GM21367 (cell line): ENCODE measurements at regions not wholly inside any gene's neighbourhood (a gene's known extent, or its start where the extent isn't known, plus 50 kb on each side); places are given as distances from the start of the nearest gene placed in this dataset.
"Not testable (repeated sequence)": the region's sequence is repeated elsewhere in the genome, so short reads cannot be mapped to it uniquely, and the experiment has no call there.

Source experiments
- ATAC-seq: cut with Tn5 transposase; IDR thresholded peaks from one replicate; pipeline ENCODE4 v1.9.1; 2021; ENCODE audit not compliant: unreplicated experiment

DNA sequence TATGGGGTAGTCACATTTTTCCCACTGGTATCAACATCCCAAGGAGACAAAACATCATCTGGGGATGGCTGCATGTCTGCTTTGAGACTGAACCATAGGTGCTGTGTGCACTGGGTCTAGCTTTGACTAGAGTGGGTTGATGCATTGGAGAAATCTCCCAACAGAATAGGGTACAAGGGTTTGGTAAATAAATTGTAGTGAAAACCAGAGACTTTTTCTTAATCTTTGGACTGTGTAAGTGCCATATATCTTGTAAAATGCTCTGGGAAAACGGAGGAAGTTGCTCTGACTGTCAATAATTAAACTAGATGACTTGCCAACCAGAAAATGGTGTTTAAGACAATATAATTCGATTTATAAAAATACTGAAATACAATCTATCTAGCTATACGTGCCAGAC lies 1064.0 kb upstream of the SLIT2 start:
- ATAC-seq = no peak

DNA sequence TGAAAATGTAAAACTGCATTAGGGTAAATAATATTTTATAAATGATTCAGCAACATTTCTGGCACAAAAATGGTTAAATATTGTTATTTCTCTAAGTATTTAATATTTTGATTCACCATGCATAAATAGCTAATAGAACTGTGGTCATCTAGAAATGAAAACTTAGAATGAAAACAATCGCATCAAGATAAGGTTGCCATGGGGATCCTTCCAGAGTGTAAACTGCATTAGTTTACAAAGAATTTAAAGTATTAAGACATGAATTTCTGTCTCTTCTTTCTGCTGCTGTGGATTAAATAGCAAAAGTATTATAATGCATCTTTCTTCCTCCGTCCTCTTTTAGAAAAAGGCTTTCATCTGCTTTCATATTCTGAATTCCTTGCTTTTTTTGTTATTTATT lies 1064.6 kb upstream of the SLIT2 start:
- ATAC-seq = no peak

DNA sequence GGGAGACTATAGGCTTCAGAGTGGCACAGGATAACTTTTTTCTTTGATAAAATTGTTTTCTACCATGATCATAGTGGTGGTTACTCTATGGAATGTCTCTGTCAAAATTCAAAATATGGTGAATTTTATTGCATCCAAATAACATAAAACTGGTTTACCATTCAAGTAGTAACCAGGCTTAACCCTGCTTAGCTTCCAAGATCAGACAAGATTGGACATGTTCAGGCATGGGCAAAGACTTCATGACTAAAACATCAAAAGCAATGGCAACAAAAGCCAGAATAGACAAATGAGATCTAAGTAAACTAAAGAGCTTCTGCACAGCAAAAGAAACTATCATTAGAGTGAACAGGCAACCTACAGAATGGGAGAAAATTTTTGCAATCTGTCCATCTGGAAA lies 1070.1 kb upstream of the SLIT2 start:
- ATAC-seq = not testable (repeated sequence)

DNA sequence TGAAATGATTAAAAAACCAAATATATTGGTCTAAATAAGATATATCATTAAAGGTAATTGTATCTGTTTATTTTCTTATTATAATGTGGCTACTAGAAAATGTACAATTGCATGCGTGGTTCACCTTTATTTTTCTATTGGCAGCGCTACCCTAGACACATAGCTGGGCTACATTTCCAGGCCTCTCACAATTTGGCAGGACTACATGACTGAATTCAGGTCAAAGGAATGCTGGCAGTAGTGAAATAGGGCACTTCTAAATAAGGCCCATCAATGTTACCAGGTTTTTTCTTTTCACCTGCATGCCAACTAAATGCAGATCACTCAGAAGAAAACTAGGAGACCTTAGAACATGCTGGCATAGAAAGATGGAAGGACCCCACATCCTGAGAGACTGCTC lies 1072.9 kb upstream of the SLIT2 start:
- ATAC-seq = no peak

DNA sequence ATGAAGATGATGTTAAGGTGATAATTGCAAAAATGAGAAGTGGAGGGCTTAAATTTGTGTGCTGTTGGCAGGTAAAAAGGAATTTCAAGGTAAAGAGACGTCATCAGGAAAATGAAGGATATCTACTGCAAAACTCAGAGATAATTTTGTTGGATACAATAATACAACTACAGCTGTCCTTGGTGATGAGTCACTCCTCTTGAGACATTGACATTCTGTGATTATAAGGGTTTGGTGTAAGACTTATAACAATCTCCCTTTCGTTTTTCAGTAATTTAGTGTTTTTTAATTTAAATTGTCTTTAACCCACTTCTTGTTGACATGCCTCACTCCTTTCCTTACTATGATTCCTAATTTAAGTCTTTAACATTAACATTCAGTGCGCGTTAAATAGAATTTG lies 1074.1 kb upstream of the SLIT2 start:
- ATAC-seq = no peak

DNA sequence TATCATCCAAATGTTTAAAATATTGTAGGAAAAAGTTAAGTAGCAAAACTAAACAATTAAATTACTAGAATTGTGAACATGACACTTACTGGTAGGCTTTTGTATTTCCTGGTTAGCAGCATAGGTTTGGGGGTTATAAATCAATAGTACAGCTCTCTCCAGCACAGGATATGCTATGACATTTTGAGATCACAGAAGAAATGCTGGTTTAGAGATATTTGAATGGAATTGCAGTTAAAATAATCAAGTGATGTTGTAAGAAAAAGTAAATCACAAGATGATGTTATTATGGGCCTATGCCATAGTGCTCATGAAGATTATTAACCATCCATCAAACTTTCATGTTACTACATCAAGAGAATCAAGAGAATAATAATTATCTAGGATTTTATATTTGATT lies 1079.9 kb upstream of the SLIT2 start:
- no peak for ATAC-seq

DNA sequence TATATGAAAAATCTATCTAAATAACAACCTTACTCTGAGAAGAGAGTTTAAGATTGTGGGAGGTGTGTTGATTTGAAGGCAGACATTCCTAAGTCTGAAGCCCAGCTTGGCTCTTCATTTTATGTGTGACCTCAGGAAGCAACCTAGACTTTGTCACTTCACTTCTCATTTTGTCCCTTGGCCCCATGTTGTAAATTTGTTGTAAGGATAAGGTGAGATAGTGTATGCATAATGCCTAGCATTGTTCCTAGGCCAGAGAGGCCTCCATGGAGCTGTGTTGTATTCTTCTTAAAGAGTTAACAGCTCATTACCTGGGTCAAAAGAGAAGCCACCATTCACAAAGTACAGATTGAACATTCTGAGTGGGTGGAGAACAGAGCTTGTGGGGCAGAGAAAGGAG lies 1084.4 kb upstream of the SLIT2 start:
- ATAC-seq = no peak

DNA sequence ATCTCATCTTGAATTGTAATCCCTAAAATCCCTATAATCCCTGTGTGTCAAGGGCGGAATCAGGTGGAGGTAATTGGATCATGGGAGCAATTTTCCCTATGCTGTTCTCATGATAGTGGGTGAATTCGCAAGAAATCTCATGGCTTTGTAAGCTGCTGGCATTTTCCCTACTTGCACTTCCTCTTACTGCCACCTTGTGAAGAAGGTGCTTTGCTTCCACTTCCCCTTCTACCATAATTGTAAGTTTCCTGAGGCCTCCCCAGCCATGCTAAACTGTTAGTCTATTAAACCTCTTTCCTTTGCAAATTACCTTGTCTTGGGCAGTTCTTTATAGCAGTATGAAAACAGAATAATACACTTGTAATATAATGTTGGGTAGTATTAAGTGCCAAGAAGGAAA lies 1087.4 kb upstream of the SLIT2 start:
- ATAC-seq = no peak

DNA sequence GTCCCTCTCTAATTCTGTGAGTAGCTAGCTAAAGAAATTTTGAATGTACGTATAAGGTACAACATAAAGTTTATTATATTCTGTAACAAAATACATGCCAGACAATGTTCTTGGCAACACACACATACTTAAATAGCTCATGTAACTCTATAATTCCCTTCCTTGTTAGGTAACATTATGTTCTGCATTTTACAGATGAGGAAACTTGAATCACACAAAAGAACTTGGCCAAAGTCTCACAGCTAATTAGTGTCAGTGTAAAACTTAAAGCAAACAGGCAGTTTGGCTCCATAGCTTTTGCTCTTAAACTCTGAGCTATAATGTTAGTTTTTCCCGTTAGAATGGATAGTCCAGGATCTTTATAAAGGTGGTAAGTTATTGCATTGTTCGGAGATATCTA lies 1091.8 kb upstream of the SLIT2 start:
- ATAC-seq = no peak

DNA sequence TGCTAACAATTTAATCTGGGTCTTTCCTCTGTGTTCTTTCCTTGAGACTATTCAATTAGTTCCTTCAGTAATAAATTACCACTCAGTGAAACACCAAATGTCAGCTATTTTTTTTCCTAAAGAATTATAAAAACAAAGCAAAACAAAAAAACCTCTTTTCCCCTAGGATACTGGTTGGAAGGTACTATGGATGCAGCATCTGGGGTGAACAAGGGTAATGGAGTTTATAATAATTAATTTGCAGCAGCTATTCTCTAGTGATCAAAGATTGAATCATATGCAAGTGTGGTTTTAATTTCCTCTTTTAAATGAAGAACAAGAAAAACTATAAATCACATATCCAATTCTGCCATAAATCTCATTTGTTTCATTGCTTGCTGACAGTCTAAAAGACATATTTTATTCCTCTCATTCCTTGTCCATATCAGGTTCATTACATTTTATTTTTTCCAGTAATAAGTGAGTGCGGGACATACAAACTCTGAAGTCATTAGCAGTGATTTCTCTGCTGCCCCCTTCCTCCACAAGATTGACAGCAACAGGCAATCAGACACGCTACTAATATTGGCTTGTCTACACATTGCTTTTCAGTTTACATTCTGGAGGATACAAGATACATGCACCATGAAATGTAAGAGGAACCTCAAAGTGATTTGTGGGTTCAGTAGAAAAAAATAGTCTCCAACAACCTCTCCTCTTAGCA lies 1093.4 kb upstream of the SLIT2 start:
- ATAC-seq = no peak

DNA sequence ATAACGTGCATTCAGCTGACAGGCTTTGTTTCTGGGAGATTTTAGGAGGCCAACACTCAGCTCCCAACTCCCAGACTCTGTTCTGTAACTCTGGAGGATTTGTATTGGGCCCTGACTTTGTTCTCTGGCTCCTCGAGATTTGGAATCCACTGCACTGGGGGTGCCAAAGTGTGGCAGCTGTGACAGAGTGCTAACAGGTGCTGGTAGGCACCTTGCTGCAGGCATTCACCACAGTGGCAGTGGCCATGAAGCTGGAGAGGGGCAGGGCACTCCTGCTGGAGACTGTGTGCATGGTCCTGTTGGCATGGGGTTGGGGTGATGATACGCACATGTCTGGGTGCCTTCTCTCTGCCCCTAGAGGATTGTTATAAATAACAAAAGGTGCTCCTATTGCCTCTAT lies 1094.9 kb upstream of the SLIT2 start:
- no peak for ATAC-seq

DNA sequence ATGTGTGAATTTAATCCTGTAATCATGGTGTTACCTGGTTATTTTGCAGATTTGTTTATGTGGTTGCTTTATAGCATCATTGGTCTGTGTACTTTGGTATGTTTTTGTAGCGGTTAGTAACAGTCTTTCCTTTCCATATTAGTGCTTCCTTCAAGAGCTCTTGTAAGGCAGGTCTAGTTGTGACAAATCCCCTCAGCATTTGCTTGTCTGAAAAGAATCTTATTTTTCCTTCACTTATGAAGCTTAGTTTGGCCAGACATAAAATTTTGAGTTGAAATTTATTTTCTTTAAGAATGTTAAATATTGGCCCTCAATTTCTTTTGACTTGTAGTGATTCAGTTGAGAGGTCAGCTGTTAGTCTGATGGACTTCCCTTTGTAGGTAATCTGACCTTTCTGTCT lies 1096.1 kb upstream of the SLIT2 start:
- ATAC-seq = no peak

DNA sequence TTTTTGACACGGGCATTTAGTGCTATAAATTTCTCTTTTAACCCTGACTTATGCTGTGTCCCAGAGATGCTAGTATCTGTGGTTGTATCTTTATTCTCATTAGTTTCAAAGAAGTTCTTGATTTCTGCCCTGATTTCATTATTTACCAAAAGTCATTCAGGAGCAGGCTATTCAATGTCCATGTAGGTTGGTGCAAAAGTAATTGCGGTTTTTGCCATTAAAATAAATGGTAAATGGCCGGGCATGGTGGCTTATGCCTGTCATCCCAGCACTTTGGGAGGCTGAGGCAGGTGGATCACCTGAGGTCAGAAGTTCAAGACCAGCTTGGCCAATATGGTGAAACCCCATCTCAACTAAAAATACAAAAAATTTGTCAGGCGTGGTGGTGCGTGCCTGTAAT lies 1097.4 kb upstream of the SLIT2 start:
- ATAC-seq = not testable (repeated sequence)

DNA sequence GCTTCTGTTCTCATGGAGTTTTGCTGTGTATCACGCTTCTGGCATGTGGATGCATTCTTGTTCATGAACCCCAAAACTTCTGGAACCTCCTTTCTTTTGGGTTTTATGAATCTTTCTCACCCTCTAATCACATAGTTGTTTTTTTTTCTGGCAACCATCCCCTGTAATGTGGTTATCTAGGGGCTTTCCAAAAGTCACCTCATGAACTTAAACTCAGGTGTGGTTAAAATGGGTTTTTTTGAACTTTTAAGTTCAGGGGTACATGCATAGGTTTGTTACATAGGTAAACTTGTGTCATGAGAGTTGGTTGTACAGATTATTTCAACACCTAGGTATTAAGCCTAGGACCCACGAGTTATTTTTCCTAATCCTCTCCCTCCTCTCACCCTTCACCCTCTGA lies 1099.4 kb upstream of the SLIT2 start:
- no peak for ATAC-seq

DNA sequence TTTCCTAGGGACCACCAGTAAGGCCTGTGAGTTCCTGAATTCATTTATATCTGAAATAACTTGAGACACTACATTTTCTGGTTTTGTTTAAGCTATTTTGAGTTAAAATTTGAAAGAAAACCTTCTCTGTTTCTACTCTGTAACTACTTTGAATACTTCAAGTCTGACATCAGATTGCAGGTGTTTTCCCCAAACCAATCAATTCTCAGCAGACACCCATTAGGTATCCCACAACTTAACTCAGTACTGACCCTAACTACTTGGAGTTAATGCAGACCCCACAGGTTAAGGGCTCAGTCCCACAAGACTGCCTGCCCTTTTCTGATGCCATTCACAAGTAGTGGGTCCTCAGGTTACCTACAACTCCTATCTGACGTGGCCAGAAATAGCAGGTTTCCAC lies 1100.0 kb upstream of the SLIT2 start:
- ATAC-seq = no peak

DNA sequence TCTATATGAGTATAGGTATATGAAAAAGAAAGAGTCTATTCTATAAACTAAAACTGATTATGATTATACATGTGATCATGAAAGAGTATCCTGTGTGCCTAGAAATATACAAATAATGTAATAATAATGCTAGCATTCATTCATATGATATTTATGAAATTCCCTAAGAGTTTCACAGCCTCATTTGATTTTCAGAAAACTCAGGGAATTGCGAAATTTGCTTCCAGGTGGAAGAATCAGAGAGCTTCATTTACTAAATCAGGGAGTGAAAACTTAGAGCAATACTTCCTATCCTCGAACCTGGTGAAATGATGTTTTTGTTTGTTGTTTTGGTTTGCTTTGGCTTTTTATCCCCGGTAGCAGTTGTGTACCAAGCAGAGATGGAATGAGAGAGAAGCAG lies 1105.7 kb upstream of the SLIT2 start:
- ATAC-seq = no peak

DNA sequence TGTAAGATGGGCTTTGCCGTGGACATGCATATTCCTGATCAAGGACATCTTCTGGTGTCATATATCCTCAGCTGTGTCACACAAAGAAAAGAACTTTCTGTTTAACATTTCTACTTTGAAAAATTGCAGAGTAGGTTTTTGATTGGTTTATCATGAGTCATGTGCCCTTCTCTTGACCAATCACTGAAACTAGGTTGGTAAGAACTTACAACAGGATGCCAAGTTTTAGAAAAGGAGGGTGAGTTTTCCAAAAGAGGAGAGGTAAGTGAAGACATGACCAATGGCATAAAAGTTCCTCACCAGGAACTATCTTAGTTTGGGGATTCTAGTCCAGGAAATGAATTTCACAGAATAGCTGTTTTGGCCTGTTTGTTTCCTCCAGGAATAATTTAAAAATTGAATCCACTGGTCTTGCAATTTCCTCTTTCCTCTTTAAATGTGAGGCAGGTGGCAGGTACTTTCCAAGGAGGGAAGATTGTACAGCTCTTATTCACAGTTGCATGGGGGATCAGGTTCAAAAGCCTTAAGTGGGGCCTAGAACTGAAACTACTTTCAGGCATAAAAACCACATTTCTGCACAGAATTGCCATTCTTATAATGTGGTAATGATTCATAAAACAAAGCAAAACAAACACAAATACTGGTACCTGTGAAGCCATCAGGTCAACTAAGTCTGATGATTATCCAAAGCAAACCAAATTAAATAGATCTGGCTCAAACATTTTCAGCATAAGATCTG lies 1114.5 kb upstream of the LCORL start:
- ATAC-seq = no peak

DNA sequence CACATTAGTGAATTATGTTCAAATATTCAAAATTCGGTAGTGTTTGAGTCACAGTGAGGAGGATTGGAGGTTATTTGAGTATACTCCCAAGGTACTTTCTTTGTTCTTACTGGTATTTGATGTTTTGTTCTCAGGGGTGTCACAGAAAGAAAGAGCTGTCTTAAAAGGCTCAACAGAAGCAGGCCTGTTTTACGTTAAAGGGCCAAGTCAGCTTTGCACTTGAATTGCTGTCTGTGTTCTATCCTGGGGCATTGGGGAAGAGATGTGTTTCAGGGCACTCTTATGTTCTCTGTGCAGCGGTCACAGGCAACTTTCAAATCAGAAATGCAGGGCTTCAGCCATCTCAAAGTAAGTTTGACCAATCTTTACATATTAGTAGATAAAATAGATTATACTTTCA lies 1113.1 kb upstream of the LCORL start:
- no peak for ATAC-seq

DNA sequence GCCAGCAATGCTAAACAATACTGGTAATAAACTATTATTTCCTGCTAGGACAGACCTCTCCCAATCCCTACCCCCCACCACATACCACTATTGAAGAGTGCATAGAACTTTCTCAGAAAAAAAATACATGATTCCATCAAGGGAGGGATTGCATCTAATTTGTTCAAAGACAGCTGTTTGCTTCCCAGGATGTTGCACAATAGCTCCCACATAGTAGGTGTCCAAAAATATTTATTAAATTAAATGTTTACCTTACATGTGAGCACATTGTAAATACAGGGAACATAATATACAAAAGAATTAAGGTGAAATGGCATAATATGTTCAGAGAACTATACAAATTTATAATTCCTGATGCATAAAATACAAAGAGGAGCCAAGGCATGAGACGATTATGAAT lies 1111.8 kb upstream of the LCORL start:
- no peak for ATAC-seq

DNA sequence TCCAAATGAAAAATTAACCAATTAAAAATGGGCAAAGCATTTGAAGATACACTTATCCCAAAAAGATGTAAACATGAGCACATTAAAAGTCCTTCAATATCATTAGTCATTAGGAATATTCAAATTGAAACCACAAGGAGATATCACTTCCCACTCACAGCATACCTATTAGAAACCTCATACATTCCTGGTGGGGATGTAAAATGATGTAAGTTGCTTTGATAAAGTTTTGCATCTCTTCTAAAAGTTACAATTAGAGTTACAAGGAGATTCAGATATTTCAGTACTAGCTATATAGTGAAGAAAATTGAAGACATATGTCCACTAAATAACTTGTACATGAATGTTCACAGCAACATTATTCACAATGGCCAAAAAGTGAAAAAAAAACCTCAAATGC lies 1109.3 kb upstream of the LCORL start:
- ATAC-seq = no peak

DNA sequence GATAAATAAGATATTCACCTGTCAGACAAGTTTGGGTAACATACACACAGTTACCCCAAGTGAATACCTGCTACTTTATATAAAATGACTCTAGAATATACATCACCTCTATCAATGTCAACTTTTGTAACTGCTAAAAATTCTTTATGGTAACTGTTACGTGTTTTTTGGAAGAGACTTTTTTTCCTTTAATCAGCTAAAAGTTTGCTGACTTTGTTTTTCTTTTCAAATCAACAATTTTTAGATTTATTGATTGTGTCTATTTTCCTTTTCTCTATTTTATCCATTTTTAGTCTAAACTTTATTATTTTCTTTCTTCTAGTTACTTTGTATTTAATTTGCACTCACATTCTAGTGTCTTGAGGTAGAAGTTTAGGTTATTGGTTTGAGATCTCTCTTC lies 1106.6 kb upstream of the LCORL start:
- ATAC-seq = no peak

DNA sequence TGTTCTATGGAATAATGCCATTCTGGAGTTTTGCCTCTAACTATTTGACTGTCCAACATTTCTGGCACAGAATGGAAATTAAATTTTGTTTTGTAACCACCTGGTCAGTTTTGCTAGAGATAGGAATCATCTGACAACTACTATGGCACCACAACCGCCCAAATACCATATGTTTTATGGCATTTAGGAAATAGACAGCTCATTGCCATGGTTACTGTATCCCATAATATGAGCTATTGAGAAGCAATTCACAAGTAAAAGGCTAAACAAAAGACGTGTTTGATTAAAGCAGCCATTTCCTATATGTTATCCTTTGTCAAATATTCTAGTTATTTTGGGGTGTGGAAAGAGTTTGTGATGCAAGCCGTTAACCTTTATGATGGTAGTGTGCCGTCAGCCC lies 1105.3 kb upstream of the LCORL start:
- no peak for ATAC-seq

DNA sequence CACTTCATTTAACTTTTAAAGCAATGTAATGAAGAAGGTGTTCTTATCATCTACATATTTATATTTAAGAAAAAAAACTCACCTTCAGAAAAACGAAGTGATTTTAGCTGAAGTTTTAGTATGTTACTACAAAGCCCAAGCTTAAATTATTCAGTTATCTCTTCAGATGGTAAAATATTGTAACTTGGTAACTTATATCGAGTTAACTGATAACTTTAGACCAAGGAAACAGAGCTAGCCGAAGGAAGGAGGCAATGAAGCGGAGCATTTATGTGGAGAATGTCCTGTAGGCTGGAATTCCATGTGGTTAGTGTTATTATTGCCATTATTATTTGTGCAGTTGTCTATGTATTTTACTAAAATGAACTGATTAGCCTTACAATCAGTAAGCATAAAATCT lies 1102.1 kb upstream of the LCORL start:
- no peak for ATAC-seq
